ENCODE measurements at regions not wholly inside any gene's neighbourhood (a gene's known extent, or its start where the extent isn't known, plus 50 kb on each side); places are given as distances from the start of the nearest gene placed in this dataset.

DNA sequence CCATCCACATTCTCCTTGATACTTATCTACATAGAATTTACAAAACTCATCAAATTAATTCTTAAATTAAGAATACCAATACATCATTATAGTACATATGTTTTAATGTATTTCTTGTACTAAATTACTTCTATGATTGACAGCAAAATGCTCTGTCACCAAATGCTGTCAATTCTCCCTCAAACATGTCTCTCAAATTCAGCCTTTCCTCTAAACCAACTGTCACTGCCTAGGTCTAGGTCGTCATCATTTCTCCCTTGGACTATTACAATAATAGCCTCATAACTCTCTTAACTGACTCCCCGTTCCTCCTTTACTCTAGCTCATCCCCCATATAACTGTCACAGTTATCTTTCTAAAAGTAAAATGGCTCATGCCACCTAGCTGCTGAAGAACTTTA is 279.7 kb upstream of the FSTL5 start:
- TF ChIP-seq, protein P1, sequence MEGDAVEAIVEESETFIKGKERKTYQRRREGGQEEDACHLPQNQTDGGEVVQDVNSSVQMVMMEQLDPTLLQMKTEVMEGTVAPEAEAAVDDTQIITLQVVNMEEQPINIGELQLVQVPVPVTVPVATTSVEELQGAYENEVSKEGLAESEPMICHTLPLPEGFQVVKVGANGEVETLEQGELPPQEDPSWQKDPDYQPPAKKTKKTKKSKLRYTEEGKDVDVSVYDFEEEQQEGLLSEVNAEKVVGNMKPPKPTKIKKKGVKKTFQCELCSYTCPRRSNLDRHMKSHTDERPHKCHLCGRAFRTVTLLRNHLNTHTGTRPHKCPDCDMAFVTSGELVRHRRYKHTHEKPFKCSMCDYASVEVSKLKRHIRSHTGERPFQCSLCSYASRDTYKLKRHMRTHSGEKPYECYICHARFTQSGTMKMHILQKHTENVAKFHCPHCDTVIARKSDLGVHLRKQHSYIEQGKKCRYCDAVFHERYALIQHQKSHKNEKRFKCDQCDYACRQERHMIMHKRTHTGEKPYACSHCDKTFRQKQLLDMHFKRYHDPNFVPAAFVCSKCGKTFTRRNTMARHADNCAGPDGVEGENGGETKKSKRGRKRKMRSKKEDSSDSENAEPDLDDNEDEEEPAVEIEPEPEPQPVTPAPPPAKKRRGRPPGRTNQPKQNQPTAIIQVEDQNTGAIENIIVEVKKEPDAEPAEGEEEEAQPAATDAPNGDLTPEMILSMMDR (conservative IDR thresholded peaks at IDR 0.05; ENCODE audit: low read length): no peak
- no peak for TF ChIP-seq EZH2phosphoT487 (IDR thresholded peaks at IDR 0.05; ENCODE audit: borderline replicate concordance)

All from Loucy (cell line).